T-helper 2 cell treated with Interferon-gamma antibody and Interleukin-4, amounts not matched to agents 100 ng/mL and 5 ng/mL, for 36 hours (primary cell): ENCODE measurements at regions not wholly inside any gene's neighbourhood (a gene's known extent, or its start where the extent isn't known, plus 50 kb on each side); places are given as distances from the start of the nearest gene placed in this dataset.
"Not testable (repeated sequence)": the region's sequence is repeated elsewhere in the genome, so short reads cannot be mapped to it uniquely, and the experiment has no call there.

Experiments
- intact Hi-C: fragments of 100-400 bp; cut with micrococcal nuclease; formaldehyde crosslinking; loops from one replicate; pipeline ENCODE4 v1.15.1; 2023

DNA sequence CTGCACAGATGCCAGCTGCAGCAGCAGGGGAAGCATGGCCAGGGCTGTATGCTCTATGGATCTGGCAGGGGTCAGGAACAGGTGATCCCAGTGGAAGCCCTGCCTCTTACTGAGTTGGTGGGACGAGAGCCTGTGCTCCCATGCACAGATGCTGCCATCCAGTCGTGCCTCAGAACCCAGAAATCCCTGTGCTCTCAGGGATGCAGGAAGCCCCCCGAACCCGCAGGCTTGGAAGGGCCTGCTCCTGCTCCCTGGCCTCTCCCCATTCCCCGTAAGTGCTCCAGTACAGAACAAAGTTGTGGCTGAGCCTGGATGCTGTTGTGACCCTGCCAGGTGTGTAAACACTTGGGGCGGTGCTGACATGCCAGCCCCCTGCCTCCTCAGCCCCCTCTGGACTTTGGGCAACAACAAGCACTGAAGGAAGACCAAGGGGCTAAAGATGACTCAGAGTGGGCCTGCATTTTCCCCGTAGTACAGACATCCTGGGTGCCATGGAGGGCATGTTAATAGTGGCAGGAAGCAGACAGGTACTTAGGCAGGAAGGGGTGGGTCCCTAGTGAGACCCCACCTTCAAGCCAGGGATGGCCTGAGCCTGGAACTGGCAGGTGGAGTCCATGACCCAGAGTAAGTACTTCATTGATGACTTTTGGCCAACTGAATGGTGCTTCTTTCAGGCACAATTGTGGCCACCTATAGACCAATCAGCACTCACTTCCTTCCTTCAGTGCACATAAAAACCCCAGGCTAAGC is 1640.7 kb downstream of the C4orf33 start:
- intact Hi-C loops: no loop called here

DNA sequence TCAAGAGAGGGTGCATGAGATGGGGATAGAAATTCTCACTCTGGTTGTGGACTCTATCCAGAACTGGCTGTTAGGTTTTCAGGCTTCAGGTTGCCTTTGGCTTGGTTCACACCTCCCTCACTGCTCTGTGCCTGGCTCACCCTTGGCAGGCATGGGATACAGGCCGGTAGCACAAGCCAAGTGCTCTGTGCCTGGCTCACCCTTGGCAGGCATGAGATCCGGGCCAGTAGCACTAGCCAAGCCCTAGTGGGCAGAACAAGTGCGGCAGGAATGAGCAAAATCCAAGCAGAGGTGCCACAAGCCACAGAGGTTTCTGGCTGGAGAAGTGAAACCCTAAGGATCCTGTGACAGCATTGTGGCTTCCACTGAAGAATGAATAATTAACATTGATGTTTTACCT is 1642.3 kb downstream of the C4orf33 start:
- intact Hi-C loops: no loop called here

DNA sequence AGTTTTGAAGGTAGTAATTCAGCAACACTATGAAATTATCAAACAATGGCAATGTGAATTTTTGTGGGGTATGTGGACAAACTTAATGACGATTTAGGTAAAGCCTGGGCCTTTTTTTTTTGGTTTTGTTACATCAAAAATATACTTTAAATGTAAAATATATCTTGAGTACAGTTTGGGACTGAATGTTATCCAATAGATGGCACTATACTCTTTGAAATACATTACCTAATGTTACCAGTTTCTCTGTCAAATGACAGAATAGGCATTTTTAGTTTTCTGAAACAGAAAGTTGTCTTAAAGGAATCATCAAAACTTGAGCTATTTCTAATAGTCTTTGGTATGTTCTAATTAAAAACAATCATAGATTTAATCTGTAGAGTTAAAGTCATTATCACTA is 1651.9 kb downstream of the C4orf33 start:
- intact Hi-C loops: no loop called here

DNA sequence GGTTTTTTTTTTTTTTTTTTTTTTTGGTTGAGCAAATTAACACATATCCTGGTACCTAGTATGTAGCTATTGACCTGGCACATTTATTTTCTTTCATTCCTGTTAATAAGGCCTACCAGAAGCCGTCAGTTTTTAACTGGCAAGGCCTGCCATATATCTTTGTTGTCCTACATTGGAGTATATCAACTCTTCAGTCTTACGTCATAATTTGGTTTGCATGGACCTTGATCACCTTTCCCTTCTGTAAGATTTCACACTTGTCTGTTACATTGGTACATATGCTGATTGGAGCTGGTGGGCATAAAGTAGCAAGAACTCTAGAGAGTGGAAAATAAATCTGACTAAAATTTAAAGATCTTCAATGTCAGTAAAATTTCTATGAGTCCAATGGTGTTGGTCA is 1658.0 kb downstream of the C4orf33 start:
- intact Hi-C loops: no loop called here

DNA sequence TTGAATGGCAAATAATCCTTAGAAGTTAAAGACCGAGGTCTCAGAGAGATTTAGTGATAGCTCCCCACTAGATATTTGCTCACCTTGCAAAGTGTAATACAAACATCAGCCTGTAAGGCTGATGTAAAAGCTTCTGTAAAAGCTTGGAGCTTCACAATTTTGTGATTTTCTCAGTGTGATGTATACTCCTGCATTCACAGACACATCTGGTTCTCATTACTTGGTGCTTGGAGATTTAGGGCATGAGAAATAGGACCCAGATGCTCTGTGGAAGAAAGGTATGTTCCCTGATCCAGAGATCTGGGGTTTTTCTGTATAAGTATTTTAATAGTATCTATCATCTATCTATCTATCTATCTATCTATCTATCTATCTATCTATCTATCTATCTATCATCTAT is 1664.3 kb downstream of the C4orf33 start:
- intact Hi-C loops: no loop called here

DNA sequence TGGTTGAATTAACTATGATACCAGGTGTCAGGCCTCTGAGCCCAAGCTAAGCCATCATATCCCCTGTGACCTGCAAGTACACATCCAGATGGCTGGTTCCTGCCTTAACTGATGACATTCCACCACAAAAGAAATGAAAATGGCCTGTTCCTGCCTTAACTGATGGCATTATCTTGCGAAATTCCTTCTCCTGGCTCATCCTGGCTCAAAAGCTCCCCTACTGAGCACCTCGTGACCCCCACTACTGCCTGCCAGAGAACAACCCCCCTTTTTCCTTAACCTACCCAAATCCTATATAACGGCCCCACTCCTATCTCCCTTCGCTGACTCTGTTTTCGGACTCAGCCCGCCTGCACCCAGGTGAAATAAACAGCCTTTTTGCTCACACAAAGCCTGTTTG is 1671.4 kb downstream of the C4orf33 start:
- intact Hi-C loops: not testable (repeated sequence)

DNA sequence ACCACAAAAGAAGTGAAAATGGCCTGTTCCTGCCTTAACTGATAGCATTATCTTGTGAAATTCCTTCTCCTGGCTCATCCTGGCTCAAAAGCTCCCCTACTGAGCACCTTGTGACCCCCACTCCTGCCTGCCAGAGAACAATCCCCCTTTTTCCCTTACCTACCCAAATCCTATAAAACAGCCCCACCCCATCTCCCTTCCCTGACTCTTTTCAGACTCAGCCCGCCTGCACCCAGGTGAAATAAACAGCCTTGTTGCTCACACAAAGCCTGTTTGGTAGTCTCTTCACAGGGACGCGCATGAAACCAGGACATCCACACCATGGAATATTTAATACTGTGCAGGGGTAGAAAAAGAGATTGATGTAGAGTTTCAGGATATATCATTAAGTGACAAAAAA is 1677.0 kb downstream of the C4orf33 start:
- intact Hi-C loops: not testable (repeated sequence)

DNA sequence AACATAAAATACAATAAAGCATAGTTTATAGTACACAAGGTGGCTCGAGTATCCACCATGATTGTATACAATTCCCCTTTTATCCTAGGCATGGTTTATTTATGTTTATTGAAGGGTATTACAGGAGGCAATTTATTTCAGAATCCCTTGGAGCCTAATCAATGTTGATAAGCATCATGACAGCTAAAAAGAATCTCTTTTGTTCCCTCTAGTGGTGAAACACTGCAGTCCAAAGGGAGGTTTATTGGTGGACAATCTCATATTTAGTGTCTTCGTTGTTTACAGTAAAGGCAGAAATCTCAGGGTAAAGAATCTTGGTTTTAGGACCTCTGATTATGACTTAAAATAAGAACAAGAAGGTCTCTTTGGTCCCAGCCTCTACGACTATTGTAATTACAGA is 1712.5 kb downstream of the C4orf33 start:
- intact Hi-C loops: no loop called here

DNA sequence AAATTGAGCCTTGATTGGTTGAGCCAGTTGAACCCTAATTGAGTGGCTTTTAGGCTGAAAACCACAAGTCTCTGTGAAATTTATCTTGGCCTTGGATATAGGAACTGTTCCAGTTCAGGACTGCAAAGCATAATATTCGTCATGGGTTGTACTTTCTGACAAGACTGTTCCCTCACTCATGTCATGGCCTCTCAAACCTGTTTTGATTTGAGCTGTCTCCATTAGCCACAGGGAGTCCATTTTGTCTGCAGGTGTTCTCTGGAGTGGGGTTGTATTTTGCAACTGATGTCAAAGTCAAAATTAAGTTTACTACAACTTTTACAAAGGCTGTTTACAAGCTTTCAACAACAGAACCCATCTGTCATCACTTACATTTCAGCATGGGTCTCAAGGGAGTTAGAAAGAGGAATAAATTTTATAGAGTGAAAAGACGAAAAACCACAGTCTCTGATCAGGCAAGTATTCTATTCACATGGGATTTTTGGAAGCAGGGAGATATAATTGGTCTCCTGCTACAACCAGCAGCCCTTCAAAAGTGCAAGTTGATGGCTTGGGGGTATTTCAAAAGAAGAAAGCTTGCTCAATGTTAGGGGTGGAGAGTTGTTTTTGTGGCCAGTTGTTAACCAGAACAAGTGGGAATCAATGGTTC is 1716.3 kb downstream of the C4orf33 start:
- intact Hi-C loops: no loop called here

DNA sequence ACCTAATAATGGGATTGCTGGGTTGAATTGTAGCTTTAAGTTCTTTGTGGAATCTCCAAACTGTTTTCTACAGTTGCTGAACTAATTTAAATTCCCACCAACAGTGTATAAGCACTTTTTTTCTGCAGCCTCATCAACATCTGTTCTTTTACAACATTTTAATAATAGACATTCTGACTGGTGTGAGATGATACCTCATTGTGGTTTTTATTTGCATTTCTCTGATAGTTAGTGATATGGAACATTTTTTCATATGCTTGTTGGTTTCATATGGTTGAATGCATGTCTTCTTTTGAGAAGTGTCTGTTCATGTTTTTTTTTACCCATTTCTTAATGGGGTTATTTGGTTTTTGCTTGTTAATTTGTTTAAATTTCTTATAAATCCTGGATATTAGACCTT is 1718.9 kb downstream of the C4orf33 start:
- intact Hi-C loops: no loop called here

DNA sequence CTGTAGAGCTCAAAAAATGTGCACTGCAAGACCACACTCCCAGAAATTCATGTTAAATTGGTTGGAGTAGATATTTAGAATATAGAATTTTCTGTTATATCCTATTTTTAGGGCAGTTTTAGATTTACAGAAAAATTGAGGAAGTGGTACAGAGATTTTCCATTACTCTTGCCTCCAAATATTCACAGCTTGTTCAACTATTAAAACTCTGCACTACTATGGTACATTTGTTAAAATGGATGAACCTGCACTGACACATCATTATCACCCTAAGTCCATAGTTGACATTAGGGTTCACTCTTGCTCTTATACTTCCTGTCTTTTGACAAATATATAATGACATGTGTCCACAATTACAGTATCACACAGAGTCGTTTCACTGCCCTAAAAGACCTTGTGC is 1724.5 kb downstream of the C4orf33 start:
- intact Hi-C loops: no loop called here

DNA sequence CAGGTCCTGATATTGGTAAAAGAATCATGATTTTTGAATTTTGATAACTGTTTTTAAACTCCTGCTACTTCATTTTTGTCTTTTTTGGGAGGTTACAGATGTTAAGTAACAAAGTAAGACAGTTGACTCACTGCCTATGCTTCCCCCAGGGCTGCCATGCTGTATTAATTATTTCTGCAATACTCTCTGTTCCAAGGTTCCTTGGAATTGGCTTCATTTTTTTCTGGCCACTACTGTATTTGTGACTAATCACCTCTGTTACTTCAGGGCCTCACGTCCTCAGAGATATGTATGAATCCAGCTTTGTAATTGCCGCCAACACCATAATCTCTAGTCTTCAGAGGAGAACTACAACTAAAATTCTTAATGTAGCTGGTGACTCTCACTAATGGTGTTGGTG is 1729.3 kb downstream of the C4orf33 start:
- intact Hi-C loops: no loop called here

DNA sequence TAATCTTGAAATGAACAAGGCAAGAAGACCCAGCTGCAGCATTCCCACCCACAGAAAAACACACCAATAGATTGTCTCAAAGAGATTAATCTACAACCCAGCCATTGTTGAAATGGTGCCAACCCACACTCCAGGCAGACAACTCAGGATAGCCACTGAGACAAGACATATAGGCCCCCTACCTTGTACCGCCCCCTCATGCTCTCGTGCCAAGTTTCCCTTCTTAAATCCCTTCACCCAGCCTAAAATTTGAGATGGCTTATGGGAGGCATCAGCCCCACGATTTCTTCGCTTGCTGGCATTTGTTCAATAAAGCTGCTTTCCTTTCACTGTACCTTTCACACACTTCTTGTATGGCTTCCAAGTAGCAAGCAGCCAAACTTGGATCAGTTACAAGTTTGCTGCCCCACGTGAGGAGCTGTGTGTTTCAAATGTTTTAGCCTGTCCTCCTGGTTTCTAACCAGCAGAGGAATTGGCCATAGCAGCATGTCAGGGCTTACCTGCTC is 1754.1 kb downstream of the C4orf33 start:
- intact Hi-C loops: no loop called here

DNA sequence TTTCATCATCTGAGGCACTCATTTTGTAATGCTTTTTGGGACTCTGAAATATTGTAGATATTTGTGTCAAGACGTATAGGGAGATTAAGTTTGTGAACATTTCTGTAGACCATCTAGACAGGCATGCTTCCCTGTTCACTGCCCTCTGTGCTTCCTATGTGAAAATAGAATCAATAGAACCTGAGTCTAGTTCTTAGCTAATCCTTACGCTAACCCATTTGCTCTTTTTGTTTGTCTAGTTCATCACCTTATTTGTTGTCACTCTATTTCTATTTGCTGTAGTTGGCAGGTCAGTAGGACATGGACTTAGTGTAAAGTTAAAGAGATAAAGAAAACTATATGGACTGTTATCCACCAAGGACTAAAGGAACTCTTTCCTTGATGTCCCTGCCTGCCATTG is 1755.2 kb downstream of the C4orf33 start:
- intact Hi-C loops: no loop called here

DNA sequence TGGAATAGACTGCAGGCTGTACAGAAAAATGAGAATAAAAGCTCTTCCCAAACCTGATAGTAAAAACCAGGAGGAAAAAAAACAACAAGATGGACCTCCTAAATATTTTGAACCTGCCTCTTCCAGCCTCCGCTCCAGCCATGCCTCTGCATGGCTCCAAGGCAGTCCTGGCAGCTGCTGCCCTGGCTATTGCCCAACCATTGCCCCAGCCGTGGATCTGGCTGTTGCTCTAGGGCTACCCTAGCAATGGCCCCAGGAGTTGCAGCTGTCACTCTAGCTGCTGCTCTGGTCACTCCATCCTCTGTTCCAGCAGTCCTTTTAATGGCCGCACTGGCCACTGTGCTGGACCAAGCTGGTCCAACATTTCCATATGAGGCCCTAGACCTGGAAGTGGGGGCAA is 1756.0 kb downstream of the C4orf33 start:
- intact Hi-C loops: no loop called here

DNA sequence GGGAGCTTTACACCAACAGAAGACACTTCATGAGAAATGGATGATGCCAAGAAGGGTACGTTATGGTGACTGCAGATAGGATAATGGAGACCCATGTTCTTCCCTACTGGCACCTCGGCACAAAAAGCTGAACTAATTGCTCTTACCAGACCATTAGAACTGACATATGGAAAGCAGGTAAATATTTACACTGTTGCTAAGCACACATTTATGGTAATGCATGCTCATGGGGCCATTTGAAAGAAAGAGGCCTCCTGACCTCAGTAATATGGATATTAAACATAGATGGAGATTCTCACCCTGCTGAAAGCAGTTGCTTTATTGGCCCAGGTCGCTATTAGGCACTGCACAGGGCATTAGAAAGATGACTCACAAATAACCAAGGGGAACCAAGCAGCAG is 1759.6 kb downstream of the C4orf33 start:
- intact Hi-C loops: no loop called here

DNA sequence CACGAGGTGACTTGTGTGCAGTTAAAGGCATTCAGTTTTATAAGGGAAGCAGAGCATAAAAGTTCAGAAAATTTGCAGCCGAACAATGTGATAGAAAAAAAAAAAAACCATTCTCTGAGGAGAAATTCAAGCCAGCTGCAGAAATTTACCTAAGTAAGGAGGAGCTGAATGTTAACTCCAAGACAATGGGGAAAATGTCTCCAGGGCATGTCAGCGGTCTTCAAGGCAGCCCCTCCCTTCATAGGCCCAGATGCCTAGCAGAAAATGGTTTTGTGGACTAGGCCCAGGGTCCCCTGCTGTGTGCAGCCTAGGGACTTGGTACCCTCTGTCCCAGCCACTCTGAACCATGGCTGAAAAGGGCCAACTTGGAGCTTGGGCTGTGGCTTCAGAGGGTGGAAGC is 1764.0 kb downstream of the C4orf33 start:
- intact Hi-C loops: no loop called here

DNA sequence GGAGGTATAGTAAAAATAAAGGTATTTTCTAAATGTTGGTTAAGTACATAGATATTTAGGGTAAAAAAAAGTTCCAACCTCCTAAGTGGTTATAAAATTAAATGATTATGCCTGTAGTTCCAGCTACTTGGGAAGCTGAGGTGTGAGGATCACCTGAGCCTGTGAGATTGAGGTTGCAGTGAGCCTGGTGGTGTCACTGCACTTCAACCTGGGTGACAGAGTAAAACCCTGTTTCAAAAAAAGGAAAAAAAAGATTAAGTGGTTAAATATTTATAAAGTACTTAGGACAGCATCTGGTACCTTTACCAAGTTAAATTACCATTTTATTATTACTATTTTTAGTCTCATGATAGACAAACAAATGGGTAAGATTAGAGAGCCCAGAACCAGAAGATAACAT is 1801.0 kb downstream of the C4orf33 start:
- intact Hi-C loops: no loop called here

DNA sequence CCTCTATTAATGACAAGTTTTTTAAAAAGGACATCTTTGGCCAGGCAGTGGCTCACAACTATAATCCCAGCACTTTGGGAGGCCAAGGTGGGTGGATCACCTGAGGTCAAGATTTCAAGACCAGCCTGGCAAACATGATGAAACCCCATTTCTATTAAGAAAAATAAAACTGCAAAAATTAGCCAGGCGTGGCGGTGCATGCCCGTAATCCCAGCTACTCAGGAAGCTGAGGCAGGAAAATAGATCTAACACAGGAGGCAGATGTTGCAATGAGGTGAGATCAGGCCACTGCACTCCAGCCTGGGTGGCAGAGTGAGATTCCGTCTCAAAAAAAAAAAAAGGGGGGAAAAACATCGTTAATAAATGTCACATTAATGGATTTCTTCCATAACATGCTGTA is 1805.4 kb downstream of the C4orf33 start:
- intact Hi-C loops: no loop called here

DNA sequence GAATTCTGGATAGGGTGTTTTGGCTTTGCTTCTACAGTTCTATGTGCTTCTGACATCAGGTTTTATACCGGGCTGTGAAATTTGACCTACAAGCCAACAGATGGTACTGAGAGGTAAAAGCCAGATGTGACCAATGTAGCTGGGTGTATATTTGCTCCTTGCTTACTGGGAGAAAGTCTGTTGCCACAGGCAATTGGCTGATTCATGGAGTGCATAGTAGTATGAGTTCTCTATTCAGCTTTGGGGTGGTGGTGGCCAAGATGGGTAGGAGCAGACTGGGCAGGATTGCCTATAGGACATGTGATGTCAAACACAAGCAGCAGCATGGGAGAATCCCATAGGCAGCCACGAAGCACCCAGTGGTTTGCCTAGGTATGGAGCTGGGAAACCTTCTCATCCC is 1827.0 kb downstream of the C4orf33 start:
- intact Hi-C loops: no loop called here

DNA sequence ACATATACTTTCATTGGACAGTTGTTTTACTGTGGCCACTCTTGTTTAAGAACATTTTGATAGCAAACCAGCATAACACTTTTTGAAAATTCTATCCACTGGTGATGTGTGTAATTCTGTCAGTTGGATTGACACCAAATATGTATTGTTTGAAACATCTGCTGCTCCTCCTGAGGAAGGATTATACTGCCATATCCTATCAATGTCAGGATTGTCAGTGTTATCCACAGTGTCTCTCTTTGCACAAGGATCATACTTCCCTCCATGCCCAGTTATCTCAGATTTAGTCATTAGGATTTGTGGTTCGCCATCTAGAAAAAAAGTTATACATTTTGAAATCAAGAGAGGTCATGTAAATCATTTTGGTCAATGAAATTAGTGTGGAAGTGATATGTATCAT is 1859.6 kb downstream of the C4orf33 start:
- intact Hi-C loops: no loop called here

DNA sequence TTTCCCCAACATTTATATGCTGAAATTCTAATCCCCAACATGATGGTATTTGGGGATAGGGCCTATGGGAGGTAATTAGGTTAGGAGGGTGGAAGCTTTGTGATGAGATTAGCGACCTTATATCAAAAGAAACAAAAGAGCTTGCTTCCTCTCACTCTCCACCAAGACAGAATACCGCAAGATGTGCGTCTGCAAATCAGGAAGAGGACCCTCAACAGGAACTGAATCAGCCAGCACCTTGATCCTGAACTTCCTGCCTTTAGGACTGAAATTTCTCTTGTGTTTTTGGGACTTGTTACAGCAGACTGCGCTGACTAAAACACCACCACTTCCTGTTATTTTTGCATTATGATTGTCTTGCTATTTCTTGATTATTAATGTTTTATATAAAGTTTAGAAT is 1889.4 kb downstream of the C4orf33 start:
- intact Hi-C loops: no loop called here

DNA sequence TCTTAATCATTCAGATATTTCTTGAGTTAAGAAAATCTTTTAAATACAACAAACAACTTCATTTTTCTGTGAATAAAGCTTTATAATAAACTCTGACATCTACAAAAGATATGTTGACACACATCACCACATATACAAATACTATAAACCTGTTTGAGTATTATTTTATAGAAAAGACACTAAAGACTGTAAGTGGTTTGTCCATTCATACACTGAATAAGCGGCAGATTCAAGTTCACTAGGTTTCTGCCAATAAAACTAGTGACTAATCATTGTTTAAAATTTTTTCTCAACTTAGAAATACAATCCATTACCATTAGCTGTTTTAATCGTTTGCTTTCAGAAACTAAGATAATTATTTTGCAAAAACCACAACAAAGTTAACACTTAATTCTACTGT is 1900.0 kb downstream of the C4orf33 start:
- intact Hi-C loops: no loop called here
